ENCODE measurements at regions not wholly inside any gene's neighbourhood (a gene's known extent, or its start where the extent isn't known, plus 50 kb on each side); places are given as distances from the start of the nearest gene placed in this dataset.

- no peak for TF ChIP-seq CTCF (conservative IDR thresholded peaks at IDR 0.05; ENCODE audit: low read length)
- no peak for TF ChIP-seq EZH2phosphoT487 (IDR thresholded peaks at IDR 0.05; ENCODE audit: borderline replicate concordance)
Observed at GRCh38 chr3:177378168-177378567, 180.9 kb upstream of the TBL1XR1 start.

GRCh38 chr3:177379045-177379444, 181.8 kb upstream of the TBL1XR1 start:
- Histone ChIP-seq H3K9ac (ENCODE audit: low read depth, low read length, poor library complexity, severe bottlenecking) (no peak overlapping the region), H3K27me3 (ENCODE audit: insufficient read depth, low read length, poor library complexity, severe bottlenecking) (no peaks in the 10 kb centered on the region), H3K4me3 (ENCODE audit: low read length, poor library complexity, severe bottlenecking) (no peak overlapping the region), H2AFZ (ENCODE audit: low read length) (no peak overlapping the region), H3K36me3 (ENCODE audit: insufficient read depth, low read length) (no peaks in the 10 kb centered on the region), H3K9me2 (replicated peaks; ENCODE audit: low read depth, low read length) (no peaks in the 10 kb centered on the region), H3K9me3 (ENCODE audit: insufficient read depth, low read depth, low read length) (0 out of 2 replicates have a peak, but pooled peaks cover 3% of the 10 kb centered on the region), H3K79me2 (ENCODE audit: insufficient read depth, low read length) (no peaks in the 10 kb centered on the region), H4K20me1 (ENCODE audit: insufficient read depth, low read length, poor library complexity, severe bottlenecking) (no peaks in the 10 kb centered on the region), H3F3A (ENCODE audit: low read depth) (no peaks in the 10 kb centered on the region), H3K4me1 (ENCODE audit: insufficient read depth, low read length, poor library complexity, severe bottlenecking) (peaks cover 12% of the 10 kb centered on the region), H3K4me2 (ENCODE audit: low read depth, low read length, poor library complexity, severe bottlenecking) (no peak overlapping the region)
- peak; percentile 42 for TF ChIP-seq CTCF (conservative IDR thresholded peaks at IDR 0.05; ENCODE audit: low read length)
- no peak for TF ChIP-seq EZH2phosphoT487 (IDR thresholded peaks at IDR 0.05; ENCODE audit: borderline replicate concordance)

More at GRCh38 chr3:177378168-177378567, 180.9 kb upstream of the TBL1XR1 start:
- Histone ChIP-seq H3K9me3 (ENCODE audit: insufficient read depth, low read depth, low read length) (0 out of 2 replicates have a peak, but pooled peaks cover 3% of the 10 kb centered on the region), H3K9me2 (replicated peaks; ENCODE audit: low read depth, low read length) (no peaks in the 10 kb centered on the region), H3K9ac (ENCODE audit: low read depth, low read length, poor library complexity, severe bottlenecking) (no peak overlapping the region), H3K27me3 (ENCODE audit: insufficient read depth, low read length, poor library complexity, severe bottlenecking) (no peaks in the 10 kb centered on the region), H3K79me2 (ENCODE audit: insufficient read depth, low read length) (no peaks in the 10 kb centered on the region), H3K4me3 (ENCODE audit: low read length, poor library complexity, severe bottlenecking) (no peak overlapping the region), H3K4me2 (ENCODE audit: low read depth, low read length, poor library complexity, severe bottlenecking) (no peak overlapping the region), H4K20me1 (ENCODE audit: insufficient read depth, low read length, poor library complexity, severe bottlenecking) (no peaks in the 10 kb centered on the region), H3F3A (ENCODE audit: low read depth) (no peaks in the 10 kb centered on the region), H2AFZ (ENCODE audit: low read length) (no peak overlapping the region), H3K4me1 (ENCODE audit: insufficient read depth, low read length, poor library complexity, severe bottlenecking) (peaks cover 18% of the 10 kb centered on the region), H3K36me3 (ENCODE audit: insufficient read depth, low read length) (no peaks in the 10 kb centered on the region)

DNA sequence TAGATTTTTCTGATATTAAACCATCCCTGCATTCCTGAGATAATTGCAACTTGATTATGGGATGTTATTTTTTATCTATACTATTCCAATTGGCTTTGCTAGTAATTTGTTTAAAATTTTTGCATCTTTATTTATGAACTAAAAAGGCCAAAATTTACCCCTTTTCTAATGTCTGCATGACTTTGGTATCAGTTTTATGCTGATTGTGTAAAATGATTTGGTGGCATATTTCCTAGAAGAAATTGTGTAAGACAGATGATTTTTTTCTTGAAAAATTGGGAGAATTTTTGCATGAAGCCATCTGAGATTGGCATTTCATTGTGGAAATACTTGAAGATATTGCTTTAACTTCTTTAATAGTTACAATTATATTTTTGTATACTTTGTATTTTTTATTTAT, 183.8 kb upstream of the TBL1XR1 start:
- Histone ChIP-seq H3K4me2 (ENCODE audit: low read depth, low read length, poor library complexity, severe bottlenecking) (no peak overlapping the region), H3K36me3 (ENCODE audit: insufficient read depth, low read length) (no peaks in the 10 kb centered on the region), H3K4me3 (ENCODE audit: low read length, poor library complexity, severe bottlenecking) (no peak overlapping the region), H3K9ac (ENCODE audit: low read depth, low read length, poor library complexity, severe bottlenecking) (no peak overlapping the region), H2AFZ (ENCODE audit: low read length) (no peak overlapping the region), H4K20me1 (ENCODE audit: insufficient read depth, low read length, poor library complexity, severe bottlenecking) (no peaks in the 10 kb centered on the region), H3K79me2 (ENCODE audit: insufficient read depth, low read length) (no peaks in the 10 kb centered on the region), H3K9me2 (replicated peaks; ENCODE audit: low read depth, low read length) (no peaks in the 10 kb centered on the region), H3K4me1 (ENCODE audit: insufficient read depth, low read length, poor library complexity, severe bottlenecking) (no peaks in the 10 kb centered on the region), H3K9me3 (ENCODE audit: insufficient read depth, low read depth, low read length) (0 out of 2 replicates have a peak, but pooled peaks cover 3% of the 10 kb centered on the region), H3K27me3 (ENCODE audit: insufficient read depth, low read length, poor library complexity, severe bottlenecking) (no peaks in the 10 kb centered on the region), H3F3A (ENCODE audit: low read depth) (no peaks in the 10 kb centered on the region)
- TF ChIP-seq CTCF (conservative IDR thresholded peaks at IDR 0.05; ENCODE audit: low read length) (no peak), EZH2phosphoT487 (IDR thresholded peaks at IDR 0.05; ENCODE audit: borderline replicate concordance) (no peak)

All from Loucy (cell line).